Nephron (organoid): ENCODE measurements at regions not wholly inside any gene's neighbourhood (a gene's known extent, or its start where the extent isn't known, plus 50 kb on each side); places are given as distances from the start of the nearest gene placed in this dataset.

Source experiments
- H3K27ac Mint-ChIP-seq, 3 experiments: 2 replicates each; pipeline ENCODE4 v1.8.0; 2020; ENCODE audit warnings: mixed read lengths in 3 of 3, mild to moderate bottlenecking in 2 of 3, moderate library complexity in 1 of 3
- H3K27me3 Mint-ChIP-seq: 2 replicates; pipeline ENCODE4 v1.8.0; 2021; ENCODE audit warnings: low read depth, mild to moderate bottlenecking, moderate library complexity, mixed read lengths
- H3K36me3 Mint-ChIP-seq: 2 replicates; pipeline ENCODE4 v1.8.0; 2020; ENCODE audit warnings: low read depth, mixed read lengths
- H3K4me1 Mint-ChIP-seq: 2 replicates; pipeline ENCODE4 v1.8.0; 2020; ENCODE audit warnings: mixed read lengths
- H3K4me3 Mint-ChIP-seq, 3 experiments: 2 replicates each; pipeline ENCODE4 v1.8.0; 2020; ENCODE audit warnings: mild to moderate bottlenecking in 3 of 3, mixed read lengths in 3 of 3, moderate library complexity in 2 of 3
- H3K9me3 Mint-ChIP-seq: 2 replicates; pipeline ENCODE4 v1.8.0; 2020; ENCODE audit warnings: mixed read lengths
- CTCF ChIP-seq, 3 experiments: fragments of 200-600 bp; sonication (generic); IDR thresholded peaks; one replicate each; pipeline ENCODE4 v1.5.0; 2021; ENCODE audit warnings: antibody characterized with exemption in 3 of 3; ENCODE audit not compliant: unreplicated experiment in 3 of 3

- Mint-ChIP-seq H3K4me3 (no peak overlapping the region), H3K27ac (no peak overlapping the region), H3K4me1 (no peaks in the 10 kb centered on the region), H3K9me3 (no peaks in the 10 kb centered on the region), H3K27me3 (no peaks in the 10 kb centered on the region), H3K36me3 (no peaks in the 10 kb centered on the region)
- TF ChIP-seq CTCF (IDR thresholded peaks at IDR 0.05; ENCODE audit: unreplicated experiment in 3 of 3), result peak; percentile 16 to 47 (median 35)
Measured at GRCh38 chr10:57849691-57850357, 417.9 kb downstream of the IPMK start.

GRCh38 chr10:57846307-57847065 is 421.2 kb downstream of the IPMK start:
- no peaks in the 10 kb centered on the region for H3K36me3 Mint-ChIP-seq
- H3K9me3 Mint-ChIP-seq, result no peaks in the 10 kb centered on the region
- no peak for TF ChIP-seq CTCF (IDR thresholded peaks at IDR 0.05; ENCODE audit: unreplicated experiment in 3 of 3)
- H3K27me3 Mint-ChIP-seq, result no peaks in the 10 kb centered on the region
- H3K4me3 Mint-ChIP-seq, result no peak overlapping the region
- no peaks in the 10 kb centered on the region for H3K4me1 Mint-ChIP-seq
- no peak overlapping the region for H3K27ac Mint-ChIP-seq

GRCh38 chr10:57844387-57844998 is 423.2 kb downstream of the IPMK start:
- H3K27ac Mint-ChIP-seq, result no peak overlapping the region
- no peaks in the 10 kb centered on the region for H3K36me3 Mint-ChIP-seq
- no peaks in the 10 kb centered on the region for H3K27me3 Mint-ChIP-seq
- no peaks in the 10 kb centered on the region for H3K4me1 Mint-ChIP-seq
- H3K4me3 Mint-ChIP-seq, result no peak overlapping the region
- no peaks in the 10 kb centered on the region for H3K9me3 Mint-ChIP-seq
- TF ChIP-seq CTCF (IDR thresholded peaks at IDR 0.05; ENCODE audit: unreplicated experiment in 3 of 3), result no peak

GRCh38 chr10:57830877-57831560 is 436.7 kb downstream of the IPMK start:
- Mint-ChIP-seq H3K9me3 (no peaks in the 10 kb centered on the region), H3K36me3 (no peaks in the 10 kb centered on the region), H3K4me1 (no peaks in the 10 kb centered on the region), H3K27ac (no peak overlapping the region), H3K4me3 (no peak overlapping the region), H3K27me3 (no peaks in the 10 kb centered on the region)
- TF ChIP-seq CTCF (IDR thresholded peaks at IDR 0.05; ENCODE audit: unreplicated experiment in 3 of 3), result no peak

- no peaks in the 10 kb centered on the region for H3K4me1 Mint-ChIP-seq
- H3K9me3 Mint-ChIP-seq, result no peaks in the 10 kb centered on the region
- TF ChIP-seq CTCF (IDR thresholded peaks at IDR 0.05; ENCODE audit: unreplicated experiment in 3 of 3), result no peak
- no peaks in the 10 kb centered on the region for H3K27me3 Mint-ChIP-seq
- H3K27ac Mint-ChIP-seq, result no peak overlapping the region
- H3K36me3 Mint-ChIP-seq, result no peaks in the 10 kb centered on the region
- H3K4me3 Mint-ChIP-seq, result no peak overlapping the region
Measured at GRCh38 chr10:57825015-57825414, 442.7 kb downstream of the IPMK start.
